ENCODE measurements at regions not wholly inside any gene's neighbourhood (a gene's known extent, or its start where the extent isn't known, plus 50 kb on each side); places are given as distances from the start of the nearest gene placed in this dataset.

DNA sequence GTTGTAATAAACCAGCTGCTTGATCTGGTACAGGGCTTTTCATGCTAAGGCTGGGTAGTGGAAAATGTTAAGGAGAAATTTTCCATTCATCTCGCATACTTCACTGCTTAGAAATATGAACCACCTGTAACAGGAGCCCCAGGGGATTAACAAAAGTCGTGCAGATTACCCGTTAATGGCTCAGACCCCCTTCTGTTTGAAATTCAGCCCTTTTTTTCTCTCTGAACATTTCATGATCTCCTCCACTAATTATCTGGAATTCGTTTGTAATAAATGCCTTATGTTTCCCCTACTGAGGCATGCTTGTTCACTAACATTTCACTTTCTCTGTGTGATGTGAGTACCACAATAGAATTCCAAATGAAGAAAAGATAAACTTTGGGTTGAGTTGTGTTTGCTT, 336.4 kb upstream of the HSF2 start:
- TF ChIP-seq CTCF (IDR thresholded peaks at IDR 0.05) = no peak
- no peak for TF ChIP-seq POLR2A (IDR thresholded peaks at IDR 0.05)

Data from thyroid gland (tissue), 4 donors.